Umbilical cord (tissue), 1 donor: ENCODE measurements at regions not wholly inside any gene's neighbourhood (a gene's known extent, or its start where the extent isn't known, plus 50 kb on each side); places are given as distances from the start of the nearest gene placed in this dataset.
A peak's percentile ranks its signal among the peaks of the same experiment; 100 is the strongest.
"Not testable (repeated sequence)": the region's sequence is repeated elsewhere in the genome, so short reads cannot be mapped to it uniquely, and the experiment has no call there.

Source experiments
- DNase-seq: peaks from one replicate; pipeline ENCODE4 v3.0.0-alpha.2; 2015; ENCODE audit warnings: low spot score

- DNase-seq: no peak
These were observed 285.8 kb downstream of the C1D start for GRCh38 chr2:67777010-67777409.

- DNase-seq: no peak
These were observed 284.9 kb downstream of the C1D start for GRCh38 chr2:67777836-67778429.

DNA sequence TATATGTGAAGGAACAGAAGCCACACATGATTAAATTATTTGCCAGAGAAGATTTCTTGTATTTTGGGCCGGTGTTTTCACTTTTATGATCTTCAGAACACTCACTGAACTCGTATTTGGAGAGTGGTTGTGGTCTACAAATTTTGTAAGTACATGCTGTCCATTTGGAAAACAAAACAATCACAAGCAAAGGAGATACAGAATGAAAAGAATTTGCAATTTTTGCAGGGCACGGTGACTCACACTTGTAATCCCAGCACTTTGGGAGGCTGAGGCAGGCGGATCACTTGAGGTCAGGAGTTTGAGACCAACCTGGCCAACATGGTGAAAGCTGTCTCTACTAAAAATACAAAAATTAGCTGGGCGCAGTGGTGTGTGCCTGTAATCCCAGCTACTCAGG lies 282.0 kb downstream of the C1D start:
- not testable (repeated sequence) for DNase-seq

DNA sequence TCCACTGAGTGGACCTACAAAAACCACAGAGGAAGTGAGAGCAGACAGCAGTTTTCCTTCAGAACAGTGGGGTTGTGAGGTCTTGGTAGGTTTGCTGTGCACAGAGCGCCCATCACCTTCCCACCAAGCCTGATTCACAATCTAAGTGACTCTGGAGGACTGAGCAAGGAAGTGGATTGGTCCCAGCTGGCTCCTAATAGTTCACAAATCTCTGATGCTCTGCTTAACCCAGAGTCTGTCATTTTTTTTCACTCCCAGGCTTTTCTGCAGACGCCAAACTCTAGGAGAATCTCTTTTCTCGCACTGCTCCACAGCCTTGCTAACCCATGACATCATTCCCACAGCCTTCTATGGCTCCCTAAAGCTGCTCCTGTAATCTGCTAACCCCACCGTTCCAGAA lies 280.4 kb downstream of the C1D start:
- peak; percentile 37 for DNase-seq

GRCh38 chr2:67783026-67783425 lies 279.8 kb downstream of the C1D start:
- no peak for DNase-seq

DNA sequence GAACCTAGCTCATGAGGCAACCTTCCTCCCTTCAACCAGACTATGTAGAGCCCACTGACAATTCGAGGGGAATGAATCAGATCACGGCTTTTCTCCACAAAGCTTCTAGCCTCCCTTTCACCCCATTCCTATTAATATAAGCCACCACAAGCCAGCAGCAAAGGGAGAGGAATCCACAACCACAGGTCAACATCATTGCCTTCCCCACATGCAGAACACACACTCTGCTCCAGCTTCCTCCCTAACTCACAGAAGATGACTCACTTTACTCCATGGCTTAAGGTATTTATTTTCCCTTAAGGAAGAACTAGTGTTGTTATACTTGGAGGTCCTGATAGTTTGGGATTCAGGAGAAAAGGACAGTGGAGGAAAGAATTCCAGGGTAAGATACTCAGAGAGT lies 272.2 kb downstream of the C1D start:
- DNase-seq: peak; percentile 53

- no peak for DNase-seq
These were observed 270.6 kb downstream of the C1D start for GRCh38 chr2:67792191-67792590.

GRCh38 chr2:67792681-67793091 lies 270.1 kb downstream of the C1D start:
- DNase-seq: no peak

DNA sequence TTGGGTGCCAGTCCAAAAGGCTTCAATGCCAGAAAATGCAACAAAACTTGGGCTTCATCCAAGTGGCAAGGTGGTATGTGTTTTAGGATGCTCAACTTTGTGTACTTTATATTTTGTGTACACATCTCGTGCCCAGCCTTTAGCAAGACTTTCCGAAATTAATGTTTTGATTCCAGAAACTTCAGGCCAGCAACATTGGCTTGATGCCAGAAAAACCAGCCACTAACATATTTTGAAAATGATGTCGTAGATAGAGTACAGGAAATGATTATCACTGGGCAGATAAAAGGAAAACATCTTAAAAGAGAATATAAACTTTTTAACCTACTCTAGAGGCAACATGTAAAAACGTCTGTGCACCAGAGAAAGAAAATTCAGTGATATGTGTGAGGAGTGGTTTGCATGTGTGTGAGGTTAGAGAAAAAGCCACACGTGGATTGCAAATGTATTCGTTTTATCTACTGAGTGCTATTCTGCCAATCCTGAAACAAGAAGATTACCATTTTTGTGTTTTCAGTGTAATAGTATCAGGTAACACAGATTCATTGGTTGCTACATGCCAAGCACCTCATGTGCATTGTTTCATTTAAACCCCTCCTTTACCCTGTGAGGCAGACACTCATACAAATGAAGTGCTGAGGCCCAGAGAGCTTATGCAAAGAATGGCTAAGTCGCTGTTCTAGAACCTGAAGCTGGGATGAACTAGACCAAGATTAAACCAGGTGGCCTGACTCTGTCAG lies 264.8 kb downstream of the C1D start:
- DNase-seq: peak; percentile 72

GRCh38 chr2:67798541-67799160 lies 264.2 kb downstream of the C1D start:
- DNase-seq: no peak

DNA sequence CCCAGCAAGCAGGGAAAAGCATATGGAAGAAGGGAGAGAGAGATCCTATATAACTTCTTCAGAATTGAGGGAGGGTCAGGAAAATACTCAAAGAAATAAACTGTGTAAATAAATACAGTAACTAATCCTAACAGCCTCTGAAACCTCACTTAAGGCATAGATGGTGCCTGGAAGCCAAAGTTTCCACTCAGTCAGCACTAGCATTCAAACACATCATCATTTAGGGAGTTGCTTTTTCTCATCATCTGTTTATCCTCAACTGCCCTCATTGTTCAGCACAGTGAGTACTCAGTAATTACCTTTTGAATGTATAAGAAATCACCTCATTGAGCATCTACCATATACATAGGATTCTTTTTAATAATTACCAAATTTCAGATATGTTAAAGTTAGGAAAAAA lies 262.9 kb downstream of the C1D start:
- no peak for DNase-seq

- DNase-seq: no peak
These were observed 260.5 kb downstream of the C1D start for GRCh38 chr2:67802291-67802690.

GRCh38 chr2:67802824-67803223 lies 260.0 kb downstream of the C1D start:
- no peak for DNase-seq

- no peak for DNase-seq
These were observed 256.0 kb downstream of the C1D start for GRCh38 chr2:67806816-67807215.

DNA sequence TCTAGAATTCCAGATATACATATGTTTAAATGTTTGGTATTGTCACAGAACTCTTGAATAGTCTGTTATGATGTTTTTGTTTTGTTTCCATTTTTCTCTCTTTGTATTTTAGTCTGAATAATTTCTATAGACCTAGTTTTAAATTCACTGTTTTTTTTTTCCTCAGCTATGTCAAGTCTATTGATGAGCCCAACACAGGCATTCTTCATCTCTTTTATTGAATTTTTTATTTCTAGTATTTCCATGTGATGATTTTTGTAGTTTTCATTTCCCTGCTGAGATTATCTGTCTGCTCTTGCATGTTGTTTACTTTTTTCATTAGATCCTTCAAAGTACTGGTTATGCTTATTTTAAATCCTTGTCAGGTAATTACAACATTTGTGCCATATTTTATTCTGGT lies 254.7 kb downstream of the C1D start:
- no peak for DNase-seq

DNA sequence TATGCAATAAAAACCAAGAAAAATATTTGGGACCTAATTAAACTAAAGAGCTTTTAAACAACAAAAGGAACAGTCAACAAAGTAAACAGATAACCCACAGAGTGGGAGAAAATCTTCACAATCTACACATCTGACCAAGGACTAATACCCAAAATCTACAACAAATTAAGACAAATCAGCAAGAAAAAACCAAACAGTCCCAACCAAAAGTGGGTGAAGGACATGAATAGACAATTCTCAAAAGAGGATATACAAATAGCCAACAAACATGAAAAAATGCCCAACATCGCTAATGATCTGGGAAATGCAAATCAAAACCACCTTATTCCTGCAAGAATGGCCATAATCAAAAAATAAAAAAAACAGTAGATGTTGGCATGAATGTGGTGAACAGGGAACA lies 250.1 kb downstream of the C1D start:
- DNase-seq: no peak

- DNase-seq: no peak
These were observed 239.1 kb downstream of the C1D start for GRCh38 chr2:67823726-67824125.

DNA sequence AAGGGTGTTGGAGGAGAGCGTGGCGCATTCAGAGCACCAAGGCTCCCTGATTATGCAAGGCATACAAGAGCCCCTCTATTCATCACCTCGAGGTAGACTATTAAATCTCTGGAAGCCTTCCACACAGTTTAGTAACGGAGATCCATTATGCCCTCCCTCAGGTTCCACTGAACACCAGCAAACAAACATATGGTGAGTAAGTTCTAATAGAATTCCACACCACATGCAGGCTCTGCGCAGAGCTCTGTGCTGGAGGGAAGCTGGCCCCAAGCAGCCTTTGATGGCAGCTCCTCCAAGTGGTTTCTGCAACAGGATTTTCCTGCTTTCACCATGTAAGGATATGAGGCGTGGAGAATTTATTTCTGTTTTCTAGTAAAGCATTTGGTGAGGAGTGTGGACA lies 238.6 kb downstream of the C1D start:
- DNase-seq: no peak

DNA sequence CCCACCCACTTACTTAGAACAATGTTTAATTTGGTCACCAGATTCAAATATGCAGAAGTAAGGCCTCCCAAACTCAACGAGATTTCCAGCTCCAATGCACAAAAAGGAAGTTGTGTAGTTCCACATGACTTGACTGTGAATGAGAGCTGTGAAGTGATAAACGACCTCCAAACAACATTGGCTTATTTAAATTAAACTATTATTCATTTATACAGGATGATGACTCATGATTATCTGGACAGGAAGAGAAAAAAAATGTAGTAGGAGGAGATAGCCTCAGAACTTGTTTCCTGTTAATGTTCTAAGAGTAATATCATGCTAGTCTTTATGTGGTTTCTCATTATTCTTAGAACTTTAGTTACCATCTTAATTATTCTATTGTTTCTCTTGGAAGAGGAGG lies 237.3 kb downstream of the C1D start:
- no peak for DNase-seq

DNA sequence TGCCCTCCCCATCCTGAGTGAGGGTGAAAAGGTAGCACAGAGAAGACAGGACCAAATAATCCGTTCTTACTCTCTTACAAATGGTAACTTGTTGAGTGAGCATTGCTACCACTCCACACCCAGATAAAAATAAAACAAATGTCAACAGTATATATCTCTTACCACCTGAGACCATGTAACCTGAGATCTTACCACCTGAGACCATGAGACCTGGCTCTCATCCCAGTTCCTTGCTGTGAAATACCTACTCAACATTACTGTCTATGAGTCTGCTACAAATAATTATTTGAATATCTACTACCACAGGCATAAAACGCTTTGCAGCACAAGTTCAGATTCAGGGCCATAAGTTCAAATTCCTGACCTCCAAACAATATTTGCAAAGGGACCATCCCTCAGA lies 234.7 kb downstream of the C1D start:
- DNase-seq: no peak

GRCh38 chr2:67829470-67829869 lies 233.3 kb downstream of the C1D start:
- DNase-seq: no peak

- no peak for DNase-seq
These were observed 229.2 kb downstream of the C1D start for GRCh38 chr2:67833632-67834031.

DNA sequence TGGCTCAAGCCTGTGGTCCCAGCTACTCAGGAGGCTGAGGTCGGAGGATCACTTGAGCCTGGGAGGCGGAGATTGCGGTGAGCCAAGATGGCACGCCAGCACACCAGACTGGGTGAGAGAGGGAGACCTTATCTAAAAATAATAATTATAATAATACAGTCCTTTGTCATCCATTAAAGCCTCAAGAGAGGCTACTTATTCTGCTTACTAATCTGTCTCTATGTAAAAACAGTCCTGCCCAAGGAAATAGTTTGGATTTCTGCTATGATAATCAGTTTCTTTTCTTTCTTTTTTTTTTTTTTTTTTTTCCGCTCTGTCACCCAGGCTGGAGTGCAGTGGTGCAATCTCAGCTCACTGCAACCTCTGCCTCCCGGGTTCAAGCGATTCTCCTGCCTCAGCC lies 228.3 kb downstream of the C1D start:
- no peak for DNase-seq
